Pancreas (tissue), 10 donors: ENCODE measurements at regions not wholly inside any gene's neighbourhood (a gene's known extent, or its start where the extent isn't known, plus 50 kb on each side); places are given as distances from the start of the nearest gene placed in this dataset.
"Not testable (repeated sequence)": the region's sequence is repeated elsewhere in the genome, so short reads cannot be mapped to it uniquely, and the experiment has no call there.

Experiments used
- ATAC-seq, 4 donors: fragments of 200-7000 bp; cut with Tn5 transposase; one replicate each; pipeline versions ENCODE4 v1.8.0 to v1.9.1; 2020; ENCODE audit warnings: mild to moderate bottlenecking in 4 of 4, moderate library complexity in 4 of 4
- DNase-seq, 6 donors: peaks; one replicate each; pipeline ENCODE4 v3.0.0-alpha.2; 2020
- FAIRE-seq: peaks from 2 replicates; lab custom pipeline; 2012; peaks lifted over from hg19 to GRCh38; lab: Jason Lieb, UNC
- H3K27ac ChIP-seq, 4 donors: fragments of 200-600 bp; sonication (generic); 1 replicate in 3 of 4; 2 replicates in 1 of 4; pipeline versions ENCODE4 v1.5.0 to v1.8.0; 2020
- H3K27me3 ChIP-seq, 4 donors: fragments of 200-600 bp; one replicate each; pipeline ENCODE4 v1.8.0; 2021
- H3K36me3 ChIP-seq, 3 donors: fragments of 200-600 bp; sonication (generic) in 1 of 3; one replicate each; pipeline versions ENCODE4 v1.5.0 to v1.8.0; 2020 to 2021
- H3K4me1 ChIP-seq, 3 donors: fragments of 200-600 bp; one replicate each; pipeline ENCODE4 v1.8.0; 2021
- H3K4me3 ChIP-seq, 4 donors: fragments of 200-600 bp; sonication (generic) in 2 of 4; one replicate each; pipeline versions ENCODE4 v1.5.0 to v1.8.0; 2020 to 2021
- H3K9me3 ChIP-seq, 4 donors: fragments of 200-600 bp; one replicate each; pipeline ENCODE4 v1.8.0; 2021
- CTCF ChIP-seq, 4 donors: fragments of 200-600 bp; sonication (generic) in 3 of 4; IDR thresholded peaks; one replicate each; pipeline versions ENCODE4 v1.5.0 to v1.8.0; 2021; ENCODE audit warnings: antibody characterized with exemption in 4 of 4
- WGBS, 2 donors: extraction: QIAGEN DNeasy Blood & Tissue Kit; methylation state at CpG; one replicate each; pipeline ENCODE4 v1.1.7; 2013; 5-methylcytosine and 5-hydroxymethylcytosine counted together
- intact Hi-C, 3 donors: fragments of 100-400 bp; cut with DNase I; formaldehyde crosslinking; loops; one replicate each; pipeline versions ENCODE4 v1.11.1 to v1.14.2; 2022
- donor health status: healthy with polysubstance abuse.
- donor health status: DM: no; HTN: no; CAD: no; lungs with moderate emphysema.
- donor health status: DM: no; HTN: no; CAD: no.
- donor health status: control.
- donor health status: control.
- donor health status: Bipolar disorder and iron deficiency.
- donor health status: DM: yes; HTN: yes; CAD: no.
- donor health status: DM: no; HTN: no; CAD: no.
- donor health status: DM: no; HTN: no; CAD: no.
- donor health status: DM: yes; HTN: yes; CAD: no.

GRCh38 chr4:38530486-38530885 lies 133.5 kb upstream of the KLF3 start:
- H3K4me1 ChIP-seq, result peaks cover 0 to 6% (median 5%) of the 10 kb centered on the region in 3 donors
- intact Hi-C loops, result no loop called here
- 31 to 82% methylated on average over 1 of the region's 1 CpG for WGBS, 2 donors
- peak overlapping the region in 1 of 4 donors; percentile 90 for H3K27ac ChIP-seq
- ATAC-seq (no peak), FAIRE-seq (no peak), DNase-seq (no peak)
- H3K27me3 ChIP-seq, result no peaks in the 10 kb centered on the region
- TF ChIP-seq CTCF (IDR thresholded peaks at IDR 0.05), result no peak
- no peak overlapping the region for H3K4me3 ChIP-seq
- H3K9me3 ChIP-seq, result no peaks in the 10 kb centered on the region
- no peaks in the 10 kb centered on the region for H3K36me3 ChIP-seq

- Histone ChIP-seq H3K36me3 (no peaks in the 10 kb centered on the region), H3K4me3 (no peak overlapping the region), H3K9me3 (no peaks in the 10 kb centered on the region), H3K27me3 (no peaks in the 10 kb centered on the region), H3K4me1 (peaks cover 0 to 6% (median 5%) of the 10 kb centered on the region in 3 donors), H3K27ac (peak overlapping the region in 1 of 4 donors; percentile 2)
- FAIRE-seq (no peak), DNase-seq (no peak), ATAC-seq (peak; percentile 56 to 76 (median 69))
- no peak for TF ChIP-seq CTCF (IDR thresholded peaks at IDR 0.05)
- intact Hi-C loops, result no loop called here
- WGBS, 2 donors, result 38 to 45% methylated on average over 5 of the region's 5 CpGs
Observed at GRCh38 chr4:38531141-38531727, 132.8 kb upstream of the KLF3 start.

- H3K4me1 ChIP-seq, result peaks cover 0 to 6% (median 5%) of the 10 kb centered on the region in 3 donors
- TF ChIP-seq CTCF (IDR thresholded peaks at IDR 0.05), result no peak
- H3K36me3 ChIP-seq, result no peaks in the 10 kb centered on the region
- no peaks in the 10 kb centered on the region for H3K9me3 ChIP-seq
- DNase-seq, result no peak
- H3K27ac ChIP-seq, result no peak overlapping the region
- intact Hi-C loops, result no loop called here
- H3K27me3 ChIP-seq, result no peaks in the 10 kb centered on the region
- FAIRE-seq, result no peak
- 84 to 91% methylated on average over 6 of the region's 6 CpGs for WGBS, 2 donors
- no peak for ATAC-seq
- H3K4me3 ChIP-seq, result no peak overlapping the region
Observed at GRCh38 chr4:38532908-38533499, 131.0 kb upstream of the KLF3 start.

- no peaks in the 10 kb centered on the region for H3K27me3 ChIP-seq
- FAIRE-seq, result no peak
- H3K4me3 ChIP-seq, result no peak overlapping the region
- H3K4me1 ChIP-seq, result peaks cover 0 to 5% (median under 1%) of the 10 kb centered on the region in 3 donors
- ATAC-seq, result no peak
- DNase-seq, result no peak
- intact Hi-C loops, result no loop called here
- H3K27ac ChIP-seq, result no peak overlapping the region
- H3K9me3 ChIP-seq, result no peaks in the 10 kb centered on the region
- 53 to 59% methylated on average over 3 of the region's 3 CpGs for WGBS, 2 donors
- TF ChIP-seq CTCF (IDR thresholded peaks at IDR 0.05), result no peak
- no peaks in the 10 kb centered on the region for H3K36me3 ChIP-seq
Observed at GRCh38 chr4:38534344-38535045, 129.5 kb upstream of the KLF3 start.

GRCh38 chr4:38535071-38535470 lies 128.9 kb upstream of the KLF3 start:
- H3K4me3 ChIP-seq, H3K27me3 ChIP-seq, H3K4me1 ChIP-seq, H3K9me3 ChIP-seq, DNase-seq, H3K27ac ChIP-seq, intact Hi-C loops, ATAC-seq, FAIRE-seq, H3K36me3 ChIP-seq: not testable (repeated sequence)
- 91 to 100% methylated on average over 1 of the region's 1 CpG for WGBS, 2 donors
